Body of pancreas (tissue), 4 donors: ENCODE measurements at regions not wholly inside any gene's neighbourhood (a gene's known extent, or its start where the extent isn't known, plus 50 kb on each side); places are given as distances from the start of the nearest gene placed in this dataset.
"Not testable (repeated sequence)": the region's sequence is repeated elsewhere in the genome, so short reads cannot be mapped to it uniquely, and the experiment has no call there.

ENCODE experiments used
- POLR2A ChIP-seq, 3 donors: fragments of 450-650 bp; IDR thresholded peaks; one replicate each; pipeline ENCODE4 v1.6.1; 2016; ENCODE audit warnings: antibody characterized with exemption in 3 of 3, mild to moderate bottlenecking in 2 of 3
- TF ChIP-seq, protein P1 (sequence below), 7 experiments: fragments of 450-650 bp in 4 of 7; fragments of 200-600 bp in 3 of 7; sonication (generic) in 3 of 7; IDR thresholded peaks; one replicate each; pipeline ENCODE4 v1.5.1; 2016 to 2019; ENCODE audit warnings: antibody characterized with exemption in 7 of 7

DNA sequence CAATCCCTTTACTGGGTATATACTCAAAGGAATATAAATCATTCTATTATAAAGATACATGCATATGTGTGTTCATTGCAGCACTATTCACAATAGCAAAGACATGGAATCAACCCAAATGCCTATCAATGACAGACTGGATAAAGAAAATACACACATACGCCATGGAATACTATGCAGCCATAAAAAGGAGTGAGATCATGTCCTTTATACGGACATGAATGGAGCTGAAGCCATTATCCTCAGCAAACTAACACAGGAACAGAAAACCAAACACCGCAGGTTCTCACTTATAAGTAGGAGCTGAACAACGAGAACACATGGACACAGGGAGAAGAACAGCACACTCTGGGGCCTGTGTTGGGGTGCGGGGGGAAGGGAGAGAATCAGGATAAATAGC lies 133.7 kb upstream of the CALCR start:
- TF ChIP-seq, protein P1, sequence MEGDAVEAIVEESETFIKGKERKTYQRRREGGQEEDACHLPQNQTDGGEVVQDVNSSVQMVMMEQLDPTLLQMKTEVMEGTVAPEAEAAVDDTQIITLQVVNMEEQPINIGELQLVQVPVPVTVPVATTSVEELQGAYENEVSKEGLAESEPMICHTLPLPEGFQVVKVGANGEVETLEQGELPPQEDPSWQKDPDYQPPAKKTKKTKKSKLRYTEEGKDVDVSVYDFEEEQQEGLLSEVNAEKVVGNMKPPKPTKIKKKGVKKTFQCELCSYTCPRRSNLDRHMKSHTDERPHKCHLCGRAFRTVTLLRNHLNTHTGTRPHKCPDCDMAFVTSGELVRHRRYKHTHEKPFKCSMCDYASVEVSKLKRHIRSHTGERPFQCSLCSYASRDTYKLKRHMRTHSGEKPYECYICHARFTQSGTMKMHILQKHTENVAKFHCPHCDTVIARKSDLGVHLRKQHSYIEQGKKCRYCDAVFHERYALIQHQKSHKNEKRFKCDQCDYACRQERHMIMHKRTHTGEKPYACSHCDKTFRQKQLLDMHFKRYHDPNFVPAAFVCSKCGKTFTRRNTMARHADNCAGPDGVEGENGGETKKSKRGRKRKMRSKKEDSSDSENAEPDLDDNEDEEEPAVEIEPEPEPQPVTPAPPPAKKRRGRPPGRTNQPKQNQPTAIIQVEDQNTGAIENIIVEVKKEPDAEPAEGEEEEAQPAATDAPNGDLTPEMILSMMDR (IDR thresholded peaks at IDR 0.05): not testable (repeated sequence)
- not testable (repeated sequence) for TF ChIP-seq POLR2A (IDR thresholded peaks at IDR 0.05)
